ENCODE measurements at regions not wholly inside any gene's neighbourhood (a gene's known extent, or its start where the extent isn't known, plus 50 kb on each side); places are given as distances from the start of the nearest gene placed in this dataset.

- Histone ChIP-seq H3K4me2 (ENCODE audit: low read length) (no peak overlapping the region), H3K27ac (ENCODE audit: low read depth, low read length, poor library complexity, severe bottlenecking) (no peak overlapping the region), H3K4me1 (ENCODE audit: insufficient read depth, low read length, poor library complexity, severe bottlenecking) (no peaks in the 10 kb centered on the region), H3K4me3 (ENCODE audit: low read depth, low read length, poor library complexity, severe bottlenecking) (no peak overlapping the region), H3K36me3 (ENCODE audit: insufficient read depth, low read length) (no peaks in the 10 kb centered on the region), H3K9me2 (ENCODE audit: insufficient read depth, low read length) (no peaks in the 10 kb centered on the region), H4K20me1 (ENCODE audit: insufficient read depth, low read length) (no peaks in the 10 kb centered on the region), H2AFZ (ENCODE audit: low read length) (no peak overlapping the region), H3K9me3 (ENCODE audit: low read length) (no peaks in the 10 kb centered on the region), H3K79me2 (ENCODE audit: insufficient read depth, low read depth, low read length) (no peaks in the 10 kb centered on the region)
- POLR2A ChIA-PET, result interaction anchor here (1.1 kb wide), 1 partner anchor 38 kb away, joined by 3 read pairs; no protein-coding TSS in a partner anchor
- no peak for DNase-seq (ENCODE audit: low spot score)
- TF ChIP-seq CTCF (conservative IDR thresholded peaks at IDR 0.05; ENCODE audit: low read length) (no peak), EZH2phosphoT487 (IDR thresholded peaks at IDR 0.05; ENCODE audit: borderline replicate concordance, low read depth, low read length) (no peak)
- intact Hi-C loops (cut with micrococcal nuclease; ENCODE audit: unreplicated experiment), result no loop called here
- BruUV-seq (replicated peaks), result no TSS peak
- CTCF ChIA-PET (ENCODE audit: unreplicated experiment), result no interaction called here
These were observed 814.5 kb downstream of the VGLL3 start for GRCh38 chr3:86176445-86176784.

DNA sequence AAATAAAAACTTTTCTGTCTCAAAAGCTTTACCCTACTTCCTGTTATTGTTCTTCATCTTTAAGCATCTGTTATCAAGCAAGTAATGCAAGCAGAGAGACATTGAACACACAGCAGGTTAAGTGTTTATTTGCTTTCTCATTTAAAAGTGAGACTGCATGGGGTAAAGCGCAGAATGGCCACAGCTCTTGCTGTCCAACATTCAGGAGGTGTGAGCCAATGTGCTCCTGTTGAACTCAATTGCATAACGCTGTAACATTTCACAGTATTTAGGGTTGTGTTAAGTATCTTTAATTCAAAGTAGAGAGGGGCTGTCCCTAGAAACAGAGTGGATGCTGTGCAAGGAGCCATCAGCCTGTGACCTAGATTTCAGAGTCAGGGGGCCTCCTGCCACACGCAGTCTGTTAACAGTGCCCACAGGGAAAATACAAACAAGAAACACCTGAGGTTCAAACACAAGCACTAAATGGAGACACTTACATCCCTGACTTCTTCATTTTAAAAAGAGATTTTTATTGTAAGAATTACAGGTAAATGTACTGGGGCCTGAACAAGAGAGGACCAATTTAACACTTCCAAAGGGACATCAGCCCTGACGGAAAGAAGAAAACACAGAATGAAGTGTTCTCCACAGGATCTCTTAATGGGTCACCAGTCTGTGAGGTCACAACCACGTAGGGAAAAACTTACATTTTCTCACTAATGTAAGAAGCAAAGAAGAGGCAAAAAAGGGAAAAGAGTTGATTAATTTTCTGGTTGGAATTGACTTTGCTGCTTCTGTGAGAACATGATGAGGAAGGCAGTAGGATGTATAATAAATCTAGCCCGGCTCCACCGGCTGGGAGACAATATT is 815.1 kb downstream of the VGLL3 start:
- Histone ChIP-seq H4K20me1 (ENCODE audit: insufficient read depth, low read length) (no peaks in the 10 kb centered on the region), H2AFZ (ENCODE audit: low read length) (no peak overlapping the region), H3K4me3 (ENCODE audit: low read depth, low read length, poor library complexity, severe bottlenecking) (no peak overlapping the region), H3K9me2 (ENCODE audit: insufficient read depth, low read length) (no peaks in the 10 kb centered on the region), H3K36me3 (ENCODE audit: insufficient read depth, low read length) (no peaks in the 10 kb centered on the region), H3K4me2 (ENCODE audit: low read length) (no peak overlapping the region), H3K79me2 (ENCODE audit: insufficient read depth, low read depth, low read length) (no peaks in the 10 kb centered on the region), H3K4me1 (ENCODE audit: insufficient read depth, low read length, poor library complexity, severe bottlenecking) (no peaks in the 10 kb centered on the region), H3K9me3 (ENCODE audit: low read length) (no peaks in the 10 kb centered on the region), H3K27ac (ENCODE audit: low read depth, low read length, poor library complexity, severe bottlenecking) (no peak overlapping the region)
- TF ChIP-seq CTCF (conservative IDR thresholded peaks at IDR 0.05; ENCODE audit: low read length) (no peak), EZH2phosphoT487 (IDR thresholded peaks at IDR 0.05; ENCODE audit: borderline replicate concordance, low read depth, low read length) (no peak)
- CTCF ChIA-PET (ENCODE audit: unreplicated experiment), result no interaction called here
- POLR2A ChIA-PET, result no interaction called here
- intact Hi-C loops (cut with micrococcal nuclease; ENCODE audit: unreplicated experiment), result no loop called here
- no TSS peak for BruUV-seq (replicated peaks)
- DNase-seq (ENCODE audit: low spot score), result no peak

DNA sequence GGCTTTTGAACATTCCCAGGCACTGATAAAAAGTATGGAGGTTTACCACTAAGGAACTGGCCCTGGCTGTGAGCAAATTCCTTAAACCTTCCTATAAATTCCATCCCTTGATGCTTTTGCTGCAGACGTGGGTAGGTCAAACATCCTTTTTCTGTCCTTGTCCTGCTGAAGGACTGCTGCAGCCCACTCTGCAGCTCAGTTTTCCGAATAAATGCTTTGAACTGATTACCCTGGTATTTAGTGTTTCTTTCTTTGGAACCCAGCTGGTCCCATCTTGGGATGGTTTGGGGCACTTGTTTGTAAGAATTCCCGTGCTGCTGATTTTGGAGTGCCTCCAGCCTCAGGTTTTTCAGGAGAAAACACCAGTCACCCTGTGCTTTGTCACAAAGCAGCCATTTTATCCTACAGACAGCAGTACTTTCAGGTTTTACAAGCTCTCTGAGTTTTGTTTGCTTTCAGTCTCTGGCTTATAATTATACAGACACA is 815.9 kb downstream of the VGLL3 start:
- H3K27ac ChIP-seq (ENCODE audit: low read depth, low read length, poor library complexity, severe bottlenecking), result no peak overlapping the region
- DNase-seq (ENCODE audit: low spot score), result no peak
- no peak overlapping the region for H3K4me2 ChIP-seq (ENCODE audit: low read length)
- no TSS peak for BruUV-seq (replicated peaks)
- no peak for TF ChIP-seq EZH2phosphoT487 (IDR thresholded peaks at IDR 0.05; ENCODE audit: borderline replicate concordance, low read depth, low read length)
- TF ChIP-seq CTCF (conservative IDR thresholded peaks at IDR 0.05; ENCODE audit: low read length), result no peak
- H2AFZ ChIP-seq (ENCODE audit: low read length), result no peak overlapping the region
- no peaks in the 10 kb centered on the region for H3K9me2 ChIP-seq (ENCODE audit: insufficient read depth, low read length)
- H3K9me3 ChIP-seq (ENCODE audit: low read length), result no peaks in the 10 kb centered on the region
- H3K4me1 ChIP-seq (ENCODE audit: insufficient read depth, low read length, poor library complexity, severe bottlenecking), result no peaks in the 10 kb centered on the region
- H3K4me3 ChIP-seq (ENCODE audit: low read depth, low read length, poor library complexity, severe bottlenecking), result no peak overlapping the region
- intact Hi-C loops (cut with micrococcal nuclease; ENCODE audit: unreplicated experiment), result no loop called here
- H4K20me1 ChIP-seq (ENCODE audit: insufficient read depth, low read length), result no peaks in the 10 kb centered on the region
- H3K36me3 ChIP-seq (ENCODE audit: insufficient read depth, low read length), result no peaks in the 10 kb centered on the region
- CTCF ChIA-PET (ENCODE audit: unreplicated experiment), result no interaction called here
- POLR2A ChIA-PET, result no interaction called here
- H3K79me2 ChIP-seq (ENCODE audit: insufficient read depth, low read depth, low read length), result no peaks in the 10 kb centered on the region

Measured in OCI-LY7 (cell line).